Glutamatergic neuron (in vitro differentiated cells): ENCODE measurements at regions not wholly inside any gene's neighbourhood (a gene's known extent, or its start where the extent isn't known, plus 50 kb on each side); places are given as distances from the start of the nearest gene placed in this dataset.

Experiments used
- DNase-seq: peaks from one replicate; pipeline ENCODE4 v3.0.0; 2022
- H3K27ac Mint-ChIP-seq: one replicate; pipeline ENCODE4 v1.8.0; 2020; ENCODE audit warnings: mild to moderate bottlenecking, mixed read lengths, inconsistent platforms; ENCODE audit not compliant: unreplicated experiment
- H3K27me3 Mint-ChIP-seq: one replicate; pipeline ENCODE4 v1.8.0; 2020; ENCODE audit warnings: mild to moderate bottlenecking, moderate library complexity, mixed read lengths, inconsistent platforms; ENCODE audit not compliant: unreplicated experiment
- H3K36me3 Mint-ChIP-seq: one replicate; pipeline ENCODE4 v1.8.0; 2020; ENCODE audit warnings: mild to moderate bottlenecking, mixed read lengths, inconsistent platforms; ENCODE audit not compliant: unreplicated experiment
- H3K4me1 Mint-ChIP-seq: one replicate; pipeline ENCODE4 v1.8.0; 2020; ENCODE audit warnings: mild to moderate bottlenecking, low read depth, mixed read lengths, inconsistent platforms; ENCODE audit not compliant: unreplicated experiment
- H3K4me3 Mint-ChIP-seq: one replicate; pipeline ENCODE4 v1.8.0; 2020; ENCODE audit warnings: mild to moderate bottlenecking, mixed read lengths, inconsistent platforms; ENCODE audit not compliant: unreplicated experiment
- H3K9me3 Mint-ChIP-seq: one replicate; pipeline ENCODE4 v1.8.0; 2020; ENCODE audit warnings: mild to moderate bottlenecking, moderate library complexity, mixed read lengths, inconsistent platforms; ENCODE audit not compliant: unreplicated experiment
- TF ChIP-seq, protein P1 (sequence below): fragments of 200-600 bp; sonication (generic); IDR thresholded peaks from one replicate; pipeline ENCODE4 v1.5.0; 2021; ENCODE audit not compliant: partially characterized antibody, unreplicated experiment

DNA sequence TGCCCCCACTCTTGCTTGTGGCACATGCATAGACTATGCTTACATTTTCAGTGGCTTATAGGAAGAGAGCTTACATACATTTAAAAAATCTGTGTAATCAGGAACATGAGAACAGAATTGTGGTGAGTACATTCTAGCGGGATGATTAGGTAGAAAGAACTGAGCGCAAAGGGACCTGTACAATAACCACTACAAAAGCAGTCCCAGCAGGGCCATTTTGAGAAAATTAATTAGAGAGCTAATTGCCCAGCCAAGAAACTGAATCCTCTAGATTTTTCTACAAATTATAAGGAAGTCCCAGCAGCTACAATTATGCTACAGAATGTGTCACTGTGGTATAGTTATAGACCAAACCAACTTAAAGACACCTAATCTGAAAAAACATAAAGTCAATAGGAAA, 105.6 kb upstream of the TNFAIP3 start:
- Mint-ChIP-seq H3K27me3 (no peaks in the 10 kb centered on the region), H3K27ac (no peak overlapping the region), H3K9me3 (peaks cover 3% of the 10 kb centered on the region), H3K36me3 (peaks cover 4% of the 10 kb centered on the region), H3K4me1 (no peaks in the 10 kb centered on the region), H3K4me3 (no peak overlapping the region)
- no peak for DNase-seq
- TF ChIP-seq, protein P1, sequence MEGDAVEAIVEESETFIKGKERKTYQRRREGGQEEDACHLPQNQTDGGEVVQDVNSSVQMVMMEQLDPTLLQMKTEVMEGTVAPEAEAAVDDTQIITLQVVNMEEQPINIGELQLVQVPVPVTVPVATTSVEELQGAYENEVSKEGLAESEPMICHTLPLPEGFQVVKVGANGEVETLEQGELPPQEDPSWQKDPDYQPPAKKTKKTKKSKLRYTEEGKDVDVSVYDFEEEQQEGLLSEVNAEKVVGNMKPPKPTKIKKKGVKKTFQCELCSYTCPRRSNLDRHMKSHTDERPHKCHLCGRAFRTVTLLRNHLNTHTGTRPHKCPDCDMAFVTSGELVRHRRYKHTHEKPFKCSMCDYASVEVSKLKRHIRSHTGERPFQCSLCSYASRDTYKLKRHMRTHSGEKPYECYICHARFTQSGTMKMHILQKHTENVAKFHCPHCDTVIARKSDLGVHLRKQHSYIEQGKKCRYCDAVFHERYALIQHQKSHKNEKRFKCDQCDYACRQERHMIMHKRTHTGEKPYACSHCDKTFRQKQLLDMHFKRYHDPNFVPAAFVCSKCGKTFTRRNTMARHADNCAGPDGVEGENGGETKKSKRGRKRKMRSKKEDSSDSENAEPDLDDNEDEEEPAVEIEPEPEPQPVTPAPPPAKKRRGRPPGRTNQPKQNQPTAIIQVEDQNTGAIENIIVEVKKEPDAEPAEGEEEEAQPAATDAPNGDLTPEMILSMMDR: no peak

- H3K36me3 Mint-ChIP-seq: peaks cover 4% of the 10 kb centered on the region
- TF ChIP-seq, protein P1: no peak
- no peaks in the 10 kb centered on the region for H3K4me1 Mint-ChIP-seq
- no peaks in the 10 kb centered on the region for H3K27me3 Mint-ChIP-seq
- no peak overlapping the region for H3K4me3 Mint-ChIP-seq
- H3K9me3 Mint-ChIP-seq: peaks cover 3% of the 10 kb centered on the region
- H3K27ac Mint-ChIP-seq: no peak overlapping the region
- DNase-seq: no peak
Observed at GRCh38 chr6:137762168-137763090, 104.6 kb upstream of the TNFAIP3 start.

DNA sequence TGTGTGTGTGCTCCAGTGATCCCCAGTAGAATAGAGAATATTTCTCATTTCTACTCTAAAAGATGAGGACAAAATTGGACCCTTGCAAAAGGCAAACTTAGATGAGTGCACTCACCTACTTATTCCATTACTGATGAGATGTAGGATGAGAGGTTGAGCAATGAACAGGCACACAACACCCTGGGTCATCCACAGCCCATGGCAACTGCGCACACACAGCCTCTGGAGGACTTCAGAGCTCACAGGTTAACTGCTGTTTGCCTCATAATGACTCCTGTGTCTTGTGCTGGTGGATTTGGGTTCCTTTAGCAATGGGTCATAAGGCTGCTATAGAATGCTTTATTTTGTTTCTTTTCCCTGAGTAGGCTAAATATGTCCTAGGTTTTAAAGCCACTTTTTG, 103.6 kb upstream of the TNFAIP3 start:
- peaks cover 2% of the 10 kb centered on the region for H3K27me3 Mint-ChIP-seq
- peaks cover 4% of the 10 kb centered on the region for H3K36me3 Mint-ChIP-seq
- H3K27ac Mint-ChIP-seq: no peak overlapping the region
- DNase-seq: no peak
- TF ChIP-seq, protein P1: no peak
- H3K4me1 Mint-ChIP-seq: no peaks in the 10 kb centered on the region
- H3K4me3 Mint-ChIP-seq: no peak overlapping the region
- peaks cover 3% of the 10 kb centered on the region for H3K9me3 Mint-ChIP-seq

DNA sequence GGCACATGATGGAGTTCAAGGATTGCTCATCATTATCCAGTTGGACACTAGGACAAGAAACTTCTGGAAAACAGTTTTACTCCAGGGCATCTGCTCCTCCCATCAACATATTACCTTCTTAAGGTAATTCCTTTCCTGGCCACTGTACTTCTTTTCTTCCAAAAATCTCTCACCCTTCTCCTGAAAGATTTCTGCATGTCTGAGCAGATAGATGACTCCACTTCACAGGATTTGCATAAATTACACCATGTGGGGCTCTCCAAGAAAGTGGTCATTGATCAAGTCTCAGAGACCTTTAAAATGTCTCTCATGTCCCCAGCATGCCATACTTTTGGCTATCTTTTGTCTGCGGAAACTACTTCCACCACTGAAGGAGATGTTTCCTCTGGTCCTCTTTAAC, 103.2 kb upstream of the TNFAIP3 start:
- peaks cover 3% of the 10 kb centered on the region for H3K9me3 Mint-ChIP-seq
- no peak overlapping the region for H3K27ac Mint-ChIP-seq

DNA sequence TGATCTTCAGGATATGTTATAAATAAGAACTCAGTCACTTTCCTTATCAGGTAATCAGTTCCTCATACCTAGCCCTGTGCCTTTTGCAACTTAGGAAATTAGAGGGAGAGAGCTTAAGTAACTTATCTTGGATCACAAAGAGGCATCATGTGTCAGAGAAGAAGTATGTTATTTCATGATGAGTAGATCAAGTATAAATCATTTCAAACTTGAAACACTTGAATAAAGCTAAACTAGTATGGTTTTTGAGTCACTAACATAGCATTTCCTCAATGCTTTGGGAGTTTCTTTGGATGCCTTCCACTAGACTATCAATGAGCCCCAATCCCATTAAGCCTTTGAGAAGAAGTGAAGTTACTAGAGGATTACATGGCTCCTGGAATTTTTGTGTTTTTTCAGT, 102.6 kb upstream of the TNFAIP3 start:
- Mint-ChIP-seq H3K36me3 (no peaks in the 10 kb centered on the region), H3K27ac (no peak overlapping the region), H3K4me1 (no peaks in the 10 kb centered on the region), H3K27me3 (peaks cover 2% of the 10 kb centered on the region), H3K4me3 (no peak overlapping the region), H3K9me3 (no peaks in the 10 kb centered on the region)
- DNase-seq: no peak
- TF ChIP-seq, protein P1: no peak

More for the DNA sequence above, 103.2 kb upstream of the TNFAIP3 start:
- Mint-ChIP-seq H3K4me1 (no peaks in the 10 kb centered on the region), H3K27me3 (peaks cover 2% of the 10 kb centered on the region), H3K4me3 (no peak overlapping the region), H3K36me3 (peaks cover 4% of the 10 kb centered on the region)
- no peak for DNase-seq
- TF ChIP-seq, protein P1: no peak
